HG03066 (cell line): ENCODE measurements at regions not wholly inside any gene's neighbourhood (a gene's known extent, or its start where the extent isn't known, plus 50 kb on each side); places are given as distances from the start of the nearest gene placed in this dataset.
"Not testable (repeated sequence)": the region's sequence is repeated elsewhere in the genome, so short reads cannot be mapped to it uniquely, and the experiment has no call there.

Source experiments
- ATAC-seq: cut with Tn5 transposase; IDR thresholded peaks from one replicate; pipeline ENCODE4 v1.9.1; 2021; ENCODE audit warnings: low read depth; ENCODE audit not compliant: unreplicated experiment

DNA sequence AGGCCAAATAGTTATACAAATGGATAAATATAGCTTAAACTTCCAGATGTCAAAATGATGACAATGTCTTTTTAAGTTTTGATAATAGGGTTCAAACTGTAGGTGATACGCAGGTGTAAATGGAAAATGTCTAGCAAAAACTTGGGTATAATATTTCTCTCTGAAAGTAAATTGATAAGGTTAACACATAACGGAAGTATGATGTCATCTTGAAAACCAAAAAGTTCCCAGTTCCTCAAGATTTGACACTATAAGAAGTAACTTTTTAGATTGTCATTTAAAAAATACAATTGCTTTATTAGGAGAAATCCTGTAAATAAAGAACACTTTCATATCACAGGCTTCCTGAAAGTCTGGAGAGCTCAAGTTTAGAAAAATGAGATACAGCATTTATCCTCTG lies 483.4 kb downstream of the FRK start:
- no peak for ATAC-seq

DNA sequence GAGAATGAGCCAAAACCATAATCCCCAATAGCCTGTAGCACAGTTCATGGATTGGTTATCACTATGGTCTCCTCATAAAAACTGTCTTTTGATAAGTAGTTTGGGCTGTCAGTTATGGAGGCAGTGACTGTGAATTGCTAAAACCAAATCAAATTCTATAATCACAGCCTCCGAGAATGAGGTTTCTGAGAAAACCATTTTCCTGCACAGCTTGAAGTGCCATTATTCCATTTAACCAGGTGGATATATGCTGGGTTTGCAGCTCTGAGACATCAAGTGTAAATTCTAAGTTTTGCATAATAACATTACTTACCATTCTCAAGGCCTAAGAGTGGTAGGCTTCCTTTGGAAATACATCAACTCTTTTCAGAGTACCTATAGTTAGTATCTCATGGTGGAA lies 485.4 kb downstream of the FRK start:
- no peak for ATAC-seq

- no peak for ATAC-seq
These were observed 486.8 kb downstream of the FRK start for GRCh38 chr6:115573861-115574260.

- no peak for ATAC-seq
These were observed 490.4 kb downstream of the FRK start for GRCh38 chr6:115570331-115570730.

- ATAC-seq = no peak
These were observed 506.6 kb downstream of the FRK start for GRCh38 chr6:115554060-115554459.

GRCh38 chr6:115551527-115551926 lies 509.2 kb downstream of the FRK start:
- no peak for ATAC-seq

GRCh38 chr6:115545672-115545986 lies 515.1 kb downstream of the FRK start:
- ATAC-seq = no peak

- ATAC-seq = no peak
These were observed 515.7 kb downstream of the FRK start for GRCh38 chr6:115544765-115545671.

DNA sequence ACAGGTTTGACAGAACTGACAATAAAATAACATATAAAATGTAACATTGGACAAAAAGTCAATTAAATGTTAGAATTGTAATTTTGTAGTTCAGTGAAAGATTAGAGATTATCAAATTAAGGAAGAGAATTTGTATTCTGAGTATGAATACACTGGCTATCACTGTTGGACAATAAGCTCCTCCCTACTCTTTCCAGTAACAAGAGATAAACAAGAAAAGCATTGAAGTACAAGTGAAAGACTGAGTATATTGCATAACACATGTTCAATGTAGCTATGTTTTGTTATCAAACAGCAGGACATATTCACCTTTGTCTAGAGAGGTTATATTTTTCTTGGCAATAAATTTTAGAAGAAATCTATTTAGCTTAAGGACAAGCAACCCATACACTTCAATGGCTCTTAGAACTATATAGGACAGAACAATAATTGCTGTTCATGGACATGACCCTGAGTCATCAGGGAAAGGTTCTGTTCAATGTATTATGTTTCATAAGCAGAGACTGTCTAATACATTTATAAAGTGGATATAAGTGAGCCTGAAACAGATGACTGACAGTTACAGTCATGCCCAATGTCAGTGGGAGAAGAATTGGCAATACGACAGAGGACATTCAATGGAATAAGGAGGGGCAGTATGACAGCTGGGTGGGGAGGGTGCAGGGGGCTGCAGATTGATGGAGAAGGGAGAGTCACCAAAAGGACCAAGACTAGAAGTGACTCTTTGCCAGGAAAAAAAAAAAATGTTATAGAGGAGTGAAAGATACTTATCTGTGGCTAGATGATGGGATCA lies 520.4 kb downstream of the FRK start:
- no peak for ATAC-seq

- ATAC-seq = no peak
These were observed 521.2 kb downstream of the FRK start for GRCh38 chr6:115539531-115539930.

GRCh38 chr6:115524821-115525220 lies 535.9 kb downstream of the FRK start:
- ATAC-seq = no peak

- ATAC-seq = not testable (repeated sequence)
These were observed 538.9 kb downstream of the FRK start for GRCh38 chr6:115521747-115522146.

DNA sequence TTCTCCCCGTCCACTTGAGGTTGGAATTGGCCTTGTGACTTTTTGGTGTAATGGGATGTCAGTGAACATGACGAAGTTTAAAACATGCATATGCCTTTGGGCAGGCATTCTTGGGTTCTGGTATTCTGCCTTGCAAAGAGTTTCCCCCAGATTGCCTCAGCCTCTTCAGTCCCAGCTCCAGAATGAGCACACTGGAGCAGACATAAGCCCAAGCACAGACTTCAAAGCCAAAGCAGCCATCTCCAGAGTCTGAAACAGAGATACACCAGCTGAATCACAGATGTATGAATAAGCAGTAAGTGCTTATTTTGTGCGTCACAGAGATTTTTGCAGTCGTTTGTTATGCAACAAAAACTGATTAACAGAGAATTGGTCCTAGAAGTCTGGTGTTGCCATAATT lies 546.0 kb downstream of the FRK start:
- no peak for ATAC-seq

- ATAC-seq = no peak
These were observed 547.8 kb downstream of the FRK start for GRCh38 chr6:115512923-115513322.

DNA sequence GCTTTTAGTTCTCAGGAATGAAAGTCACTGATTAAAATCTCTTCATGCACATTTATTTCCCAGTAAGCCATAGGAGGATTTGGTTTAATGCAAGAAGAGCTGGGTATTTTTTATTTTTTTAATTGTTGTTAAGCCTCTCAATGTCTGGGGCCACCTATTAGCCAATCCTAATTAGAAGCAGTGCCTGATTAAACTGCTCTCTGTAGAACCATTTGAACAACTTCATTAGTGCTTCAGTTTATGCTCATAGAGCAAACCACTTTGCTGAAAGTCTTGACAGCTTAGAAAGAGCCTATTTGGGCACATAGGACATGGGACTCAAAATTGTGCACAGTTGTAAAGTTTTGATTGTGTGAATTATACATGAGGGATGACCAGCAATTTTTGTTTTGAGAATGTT lies 548.9 kb downstream of the FRK start:
- no peak for ATAC-seq

DNA sequence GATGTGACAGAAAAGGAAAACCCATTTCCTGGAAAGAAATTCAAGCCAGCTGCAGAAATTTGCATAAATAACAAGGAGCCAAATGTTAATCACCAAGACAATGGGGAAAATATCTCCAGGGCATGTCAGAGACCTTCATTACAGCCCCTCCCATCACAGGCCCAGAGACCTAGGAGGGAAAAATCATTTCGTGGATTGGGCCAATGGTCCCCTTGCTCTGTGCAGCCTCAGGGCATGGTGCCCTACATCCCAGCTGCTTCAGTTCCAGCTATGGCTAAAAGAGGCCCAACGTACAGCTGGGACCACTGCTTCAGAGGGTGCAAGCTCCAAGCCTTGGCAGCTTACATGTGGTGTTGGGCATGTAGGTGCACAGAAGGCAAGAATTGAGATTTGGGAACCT lies 558.3 kb downstream of the FRK start:
- ATAC-seq = not testable (repeated sequence)

DNA sequence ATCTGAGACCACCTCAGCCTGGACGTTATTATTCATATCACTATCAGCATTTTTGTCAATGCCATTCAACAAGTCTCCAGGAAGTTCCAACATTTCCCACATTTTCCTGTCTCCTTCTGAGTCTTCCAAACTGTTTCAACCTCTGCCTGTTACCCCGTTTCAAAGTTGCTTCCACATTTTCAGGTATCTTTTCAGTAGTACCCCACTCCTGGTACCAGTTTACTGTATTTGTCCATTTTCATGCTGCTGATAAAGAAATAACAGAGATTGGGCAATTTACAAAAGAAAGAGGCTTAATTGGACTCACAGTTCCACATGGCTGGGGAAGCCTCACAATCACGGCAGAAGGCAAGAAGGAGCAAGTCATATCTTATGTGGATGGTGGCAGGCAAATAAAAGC lies 565.5 kb downstream of the FRK start:
- no peak for ATAC-seq

DNA sequence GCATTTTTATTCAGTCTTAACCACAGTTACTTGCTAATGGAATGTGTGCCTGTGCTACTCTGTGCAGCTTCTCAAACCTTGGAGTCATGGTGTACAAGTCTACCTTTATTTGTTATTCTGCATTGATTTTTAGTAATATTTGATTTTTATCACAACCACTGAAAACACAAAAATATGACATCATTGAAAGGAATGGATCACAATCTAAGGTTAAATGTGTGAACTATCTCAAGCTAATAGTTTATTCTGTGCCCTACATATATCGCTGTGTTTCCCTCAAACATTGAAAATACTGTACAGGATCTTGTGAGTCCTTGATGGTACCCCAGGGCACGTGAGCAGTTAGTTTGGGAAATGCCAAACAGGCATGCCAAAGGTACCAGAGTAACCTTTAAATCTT lies 573.4 kb downstream of the FRK start:
- no peak for ATAC-seq

- no peak for ATAC-seq
These were observed 575.3 kb downstream of the FRK start for GRCh38 chr6:115485400-115485799.

DNA sequence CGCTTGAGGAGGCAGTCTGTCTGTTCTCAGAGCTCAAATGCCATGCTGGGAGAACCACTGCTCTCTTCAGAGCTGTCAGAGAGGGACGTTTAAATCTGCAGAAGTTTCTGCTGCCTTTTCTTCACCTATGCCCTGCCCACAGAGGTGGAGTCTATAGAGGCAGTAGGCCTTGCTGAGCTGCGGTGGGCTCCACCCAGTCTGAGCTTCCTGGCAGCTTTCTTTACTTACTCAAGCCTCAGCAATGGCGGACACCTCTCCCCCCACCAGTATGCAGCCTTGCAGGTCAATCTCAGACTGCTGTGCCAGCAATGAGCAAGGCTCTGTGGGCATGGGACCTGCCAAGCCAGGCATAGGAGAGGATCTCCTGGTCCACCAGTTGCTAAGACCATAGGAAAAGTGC lies 580.1 kb downstream of the FRK start:
- ATAC-seq = not testable (repeated sequence)

DNA sequence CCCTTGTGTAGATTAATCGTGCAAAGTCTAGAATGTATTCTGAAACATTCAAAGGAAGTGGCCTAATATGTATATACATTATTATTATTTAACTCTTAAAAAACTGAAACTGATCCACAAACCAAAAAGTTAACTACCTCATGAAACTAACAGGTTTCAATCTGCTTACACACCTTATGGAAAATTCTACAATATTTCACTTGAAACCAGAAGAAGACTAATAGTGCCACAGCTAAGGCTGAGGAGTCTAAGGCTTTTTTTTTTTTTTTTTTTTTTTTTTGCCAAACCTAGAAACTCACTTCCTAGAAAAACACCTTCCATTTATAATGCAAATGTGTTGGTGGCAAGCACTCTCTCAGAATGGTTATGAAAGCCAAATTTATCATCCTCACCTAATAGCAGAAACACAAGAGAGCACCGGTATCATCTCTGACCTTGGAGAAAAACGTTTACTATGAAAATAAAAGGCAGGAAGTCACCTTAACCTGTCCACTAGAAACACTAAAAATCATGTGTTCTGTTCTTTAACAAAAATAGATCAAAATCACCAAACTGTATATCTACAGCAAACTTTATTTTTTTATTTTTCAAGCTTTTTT lies 586.1 kb downstream of the FRK start:
- no peak for ATAC-seq
